Astrocyte (in vitro differentiated cells and primary cell): ENCODE measurements at regions not wholly inside any gene's neighbourhood (a gene's known extent, or its start where the extent isn't known, plus 50 kb on each side); places are given as distances from the start of the nearest gene placed in this dataset.

Experiments
- EZH2 ChIP-seq: IDR thresholded peaks from 2 replicates; pipeline ENCODE4 v1.6.1; 2012; ENCODE audit warnings: mild to moderate bottlenecking, low read length, inconsistent platforms; ENCODE audit not compliant: insufficient read depth
- TF ChIP-seq, protein P1 (sequence below): IDR thresholded peaks from 2 replicates; pipeline ENCODE4 v1.5.1; 2011; ENCODE audit warnings: low read depth, mild to moderate bottlenecking, inconsistent platforms, low read length, moderate library complexity; ENCODE audit not compliant: insufficient read depth

DNA sequence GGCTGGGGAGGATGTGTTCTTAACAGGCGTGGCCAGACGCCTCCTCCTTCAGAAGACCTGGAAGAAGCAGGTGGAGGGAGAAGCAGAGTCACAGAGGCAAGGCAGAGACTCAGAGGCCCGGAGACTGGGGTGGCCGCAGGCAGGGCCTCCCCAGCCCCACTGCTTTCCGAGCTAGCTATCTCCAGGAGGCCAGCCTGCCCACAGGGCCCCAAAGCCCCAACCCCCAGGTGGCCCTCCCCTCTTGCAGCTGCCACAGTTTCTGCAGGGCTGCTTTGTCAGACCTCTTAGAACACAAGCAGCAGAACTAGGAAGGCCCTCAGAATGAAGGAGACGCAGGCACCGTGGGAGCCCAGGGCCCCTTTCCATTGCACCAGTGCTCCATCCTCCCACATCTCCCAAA, 69.0 kb upstream of the MLN start:
- TF ChIP-seq, protein P1, sequence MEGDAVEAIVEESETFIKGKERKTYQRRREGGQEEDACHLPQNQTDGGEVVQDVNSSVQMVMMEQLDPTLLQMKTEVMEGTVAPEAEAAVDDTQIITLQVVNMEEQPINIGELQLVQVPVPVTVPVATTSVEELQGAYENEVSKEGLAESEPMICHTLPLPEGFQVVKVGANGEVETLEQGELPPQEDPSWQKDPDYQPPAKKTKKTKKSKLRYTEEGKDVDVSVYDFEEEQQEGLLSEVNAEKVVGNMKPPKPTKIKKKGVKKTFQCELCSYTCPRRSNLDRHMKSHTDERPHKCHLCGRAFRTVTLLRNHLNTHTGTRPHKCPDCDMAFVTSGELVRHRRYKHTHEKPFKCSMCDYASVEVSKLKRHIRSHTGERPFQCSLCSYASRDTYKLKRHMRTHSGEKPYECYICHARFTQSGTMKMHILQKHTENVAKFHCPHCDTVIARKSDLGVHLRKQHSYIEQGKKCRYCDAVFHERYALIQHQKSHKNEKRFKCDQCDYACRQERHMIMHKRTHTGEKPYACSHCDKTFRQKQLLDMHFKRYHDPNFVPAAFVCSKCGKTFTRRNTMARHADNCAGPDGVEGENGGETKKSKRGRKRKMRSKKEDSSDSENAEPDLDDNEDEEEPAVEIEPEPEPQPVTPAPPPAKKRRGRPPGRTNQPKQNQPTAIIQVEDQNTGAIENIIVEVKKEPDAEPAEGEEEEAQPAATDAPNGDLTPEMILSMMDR: no peak
- TF ChIP-seq EZH2: no peak
